ENCODE measurements at regions not wholly inside any gene's neighbourhood (a gene's known extent, or its start where the extent isn't known, plus 50 kb on each side); places are given as distances from the start of the nearest gene placed in this dataset.

DNA sequence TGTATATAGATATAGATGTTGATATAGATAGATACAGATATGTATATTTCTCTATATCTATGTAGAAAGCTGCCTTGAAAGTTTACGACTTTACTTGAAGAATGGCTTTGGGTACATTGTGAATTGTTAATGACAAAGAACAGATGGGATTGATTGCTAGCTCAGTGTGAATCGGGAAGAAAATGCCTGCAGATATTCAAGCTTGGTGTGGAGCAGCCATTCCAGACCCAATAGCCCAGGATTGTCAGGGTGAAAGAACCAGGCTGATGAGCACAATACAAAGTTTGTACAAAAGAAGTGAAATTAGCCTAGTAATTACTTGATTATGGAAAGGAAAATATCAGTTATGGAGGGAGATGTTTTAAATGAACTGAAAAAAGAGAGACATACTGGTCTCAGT is 946.2 kb downstream of the STPG2 start:
- no peaks in the 10 kb centered on the region for H3K36me3 ChIP-seq (ENCODE audit: insufficient read depth, low read length)
- no peaks in the 10 kb centered on the region for H3K4me1 ChIP-seq (ENCODE audit: insufficient read depth, low read length)
- no peak for DNase-seq (ENCODE audit: insufficient read length, low spot score, missing footprints)
- no peak overlapping the region for H3K27ac ChIP-seq (ENCODE audit: low read depth, low read length)
- no peaks in the 10 kb centered on the region for H4K20me1 ChIP-seq (ENCODE audit: insufficient read depth, low read length)
- H2AFZ ChIP-seq (ENCODE audit: low read length) = no peak overlapping the region
- no peak overlapping the region for H3K4me2 ChIP-seq (ENCODE audit: insufficient read depth, low read length)
- H3K9me3 ChIP-seq (ENCODE audit: low read depth, low read length) = no peaks in the 10 kb centered on the region
- H3K4me3 ChIP-seq (ENCODE audit: insufficient read depth, low read length) = no peak overlapping the region
- TF ChIP-seq, protein P1, sequence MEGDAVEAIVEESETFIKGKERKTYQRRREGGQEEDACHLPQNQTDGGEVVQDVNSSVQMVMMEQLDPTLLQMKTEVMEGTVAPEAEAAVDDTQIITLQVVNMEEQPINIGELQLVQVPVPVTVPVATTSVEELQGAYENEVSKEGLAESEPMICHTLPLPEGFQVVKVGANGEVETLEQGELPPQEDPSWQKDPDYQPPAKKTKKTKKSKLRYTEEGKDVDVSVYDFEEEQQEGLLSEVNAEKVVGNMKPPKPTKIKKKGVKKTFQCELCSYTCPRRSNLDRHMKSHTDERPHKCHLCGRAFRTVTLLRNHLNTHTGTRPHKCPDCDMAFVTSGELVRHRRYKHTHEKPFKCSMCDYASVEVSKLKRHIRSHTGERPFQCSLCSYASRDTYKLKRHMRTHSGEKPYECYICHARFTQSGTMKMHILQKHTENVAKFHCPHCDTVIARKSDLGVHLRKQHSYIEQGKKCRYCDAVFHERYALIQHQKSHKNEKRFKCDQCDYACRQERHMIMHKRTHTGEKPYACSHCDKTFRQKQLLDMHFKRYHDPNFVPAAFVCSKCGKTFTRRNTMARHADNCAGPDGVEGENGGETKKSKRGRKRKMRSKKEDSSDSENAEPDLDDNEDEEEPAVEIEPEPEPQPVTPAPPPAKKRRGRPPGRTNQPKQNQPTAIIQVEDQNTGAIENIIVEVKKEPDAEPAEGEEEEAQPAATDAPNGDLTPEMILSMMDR (IDR thresholded peaks at IDR 0.05; ENCODE audit: extremely low read depth, low read depth, low read length) = no peak
- no peaks in the 10 kb centered on the region for H3K79me2 ChIP-seq (ENCODE audit: insufficient read depth, low read length)
- H3K27me3 ChIP-seq (ENCODE audit: insufficient read depth, low read length) = no peaks in the 10 kb centered on the region

DNA sequence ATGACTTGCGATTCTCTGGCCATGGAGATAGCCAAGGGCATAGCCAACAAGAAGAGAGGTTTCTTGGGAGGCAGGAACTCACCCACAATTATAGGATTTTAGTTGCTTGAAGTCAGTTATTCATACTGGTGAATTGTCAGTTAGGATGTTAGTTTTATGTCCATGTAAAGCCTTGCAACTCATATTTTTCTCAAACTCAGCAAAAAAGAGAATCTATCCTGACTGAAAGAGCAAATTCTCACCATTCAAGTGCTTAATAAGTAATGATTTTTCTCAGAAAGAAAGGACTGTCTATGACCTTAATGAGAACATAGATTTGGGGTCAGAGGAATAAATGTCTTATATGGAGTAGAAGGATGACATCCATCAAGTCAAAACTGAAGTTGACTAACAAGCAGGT is 934.5 kb downstream of the STPG2 start:
- Histone ChIP-seq H3K4me3 (ENCODE audit: insufficient read depth, low read length) (no peak overlapping the region), H3K79me2 (ENCODE audit: insufficient read depth, low read length) (no peaks in the 10 kb centered on the region), H2AFZ (ENCODE audit: low read length) (no peak overlapping the region), H3K27me3 (ENCODE audit: insufficient read depth, low read length) (no peaks in the 10 kb centered on the region), H3K4me2 (ENCODE audit: insufficient read depth, low read length) (no peak overlapping the region), H3K27ac (ENCODE audit: low read depth, low read length) (no peak overlapping the region), H3K9me3 (ENCODE audit: low read depth, low read length) (no peaks in the 10 kb centered on the region), H3K4me1 (ENCODE audit: insufficient read depth, low read length) (no peaks in the 10 kb centered on the region), H3K36me3 (ENCODE audit: insufficient read depth, low read length) (no peaks in the 10 kb centered on the region), H4K20me1 (ENCODE audit: insufficient read depth, low read length) (no peaks in the 10 kb centered on the region)
- DNase-seq (ENCODE audit: insufficient read length, low spot score, missing footprints) = no peak
- TF ChIP-seq, protein P1 (IDR thresholded peaks at IDR 0.05; ENCODE audit: extremely low read depth, low read depth, low read length) = no peak

DNA sequence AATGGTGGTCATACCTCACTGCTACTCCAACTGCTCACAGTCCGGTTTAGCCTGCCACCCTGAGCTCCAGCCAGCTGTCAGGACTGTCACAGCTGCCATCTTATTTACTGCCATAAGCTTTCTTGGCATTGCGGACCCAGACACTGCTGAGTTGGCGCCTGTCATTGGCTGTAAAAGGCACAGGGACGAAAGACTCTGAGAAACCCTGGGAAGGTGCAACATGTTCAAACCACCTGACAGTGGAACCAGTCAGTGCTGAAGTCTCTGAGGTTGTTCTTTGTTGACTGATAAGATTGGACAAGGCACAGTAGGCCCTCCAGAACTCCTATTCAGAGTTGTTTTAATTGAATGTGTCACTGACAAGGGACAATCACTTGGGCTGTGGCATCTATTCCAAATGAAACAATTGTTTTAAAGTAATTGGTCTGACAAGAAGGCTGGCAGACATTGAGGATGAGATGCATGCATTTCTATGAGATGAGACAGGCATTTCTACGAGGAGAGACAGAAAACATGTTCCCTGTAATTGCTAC is 927.8 kb downstream of the STPG2 start:
- no peaks in the 10 kb centered on the region for H4K20me1 ChIP-seq (ENCODE audit: insufficient read depth, low read length)
- H2AFZ ChIP-seq (ENCODE audit: low read length) = no peak overlapping the region
- H3K27me3 ChIP-seq (ENCODE audit: insufficient read depth, low read length) = no peaks in the 10 kb centered on the region
- H3K4me2 ChIP-seq (ENCODE audit: insufficient read depth, low read length) = no peak overlapping the region
- H3K4me1 ChIP-seq (ENCODE audit: insufficient read depth, low read length) = no peaks in the 10 kb centered on the region
- DNase-seq (ENCODE audit: insufficient read length, low spot score, missing footprints) = no peak
- H3K4me3 ChIP-seq (ENCODE audit: insufficient read depth, low read length) = no peak overlapping the region
- TF ChIP-seq, protein P1 (IDR thresholded peaks at IDR 0.05; ENCODE audit: extremely low read depth, low read depth, low read length) = no peak
- H3K36me3 ChIP-seq (ENCODE audit: insufficient read depth, low read length) = no peaks in the 10 kb centered on the region
- peaks cover 6% of the 10 kb centered on the region for H3K9me3 ChIP-seq (ENCODE audit: low read depth, low read length)
- no peak overlapping the region for H3K27ac ChIP-seq (ENCODE audit: low read depth, low read length)
- no peaks in the 10 kb centered on the region for H3K79me2 ChIP-seq (ENCODE audit: insufficient read depth, low read length)

DNA sequence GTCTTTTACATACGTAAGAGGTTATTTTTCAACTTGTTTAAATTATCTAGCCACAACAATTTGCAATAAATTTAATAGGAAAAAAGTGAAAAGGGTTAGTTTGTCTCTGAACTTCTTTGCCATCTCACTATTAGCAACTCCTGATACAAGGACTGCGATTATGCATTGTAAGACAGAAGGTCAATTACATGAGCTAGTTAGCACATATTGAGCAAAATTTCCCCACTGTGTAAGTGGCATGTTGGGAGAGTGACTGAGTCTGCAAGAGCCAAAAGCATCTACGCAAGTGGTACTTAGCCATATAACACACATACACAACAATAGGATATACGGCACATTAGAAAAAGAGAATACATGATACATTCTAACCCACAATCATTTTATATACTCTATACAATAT is 927.2 kb downstream of the STPG2 start:
- no peak overlapping the region for H3K4me3 ChIP-seq (ENCODE audit: insufficient read depth, low read length)
- no peaks in the 10 kb centered on the region for H4K20me1 ChIP-seq (ENCODE audit: insufficient read depth, low read length)
- H3K4me1 ChIP-seq (ENCODE audit: insufficient read depth, low read length) = no peaks in the 10 kb centered on the region
- H3K27ac ChIP-seq (ENCODE audit: low read depth, low read length) = no peak overlapping the region
- no peaks in the 10 kb centered on the region for H3K27me3 ChIP-seq (ENCODE audit: insufficient read depth, low read length)
- H3K9me3 ChIP-seq (ENCODE audit: low read depth, low read length) = peaks cover 6% of the 10 kb centered on the region
- H3K79me2 ChIP-seq (ENCODE audit: insufficient read depth, low read length) = no peaks in the 10 kb centered on the region
- TF ChIP-seq, protein P1 (IDR thresholded peaks at IDR 0.05; ENCODE audit: extremely low read depth, low read depth, low read length) = no peak
- no peak overlapping the region for H3K4me2 ChIP-seq (ENCODE audit: insufficient read depth, low read length)
- no peak overlapping the region for H2AFZ ChIP-seq (ENCODE audit: low read length)
- H3K36me3 ChIP-seq (ENCODE audit: insufficient read depth, low read length) = no peaks in the 10 kb centered on the region
- DNase-seq (ENCODE audit: insufficient read length, low spot score, missing footprints) = no peak
